Lower leg skin (tissue), 3 donors: ENCODE measurements at regions not wholly inside any gene's neighbourhood (a gene's known extent, or its start where the extent isn't known, plus 50 kb on each side); places are given as distances from the start of the nearest gene placed in this dataset.

ENCODE experiments used
- POLR2A ChIP-seq, 2 donors: fragments of 450-650 bp; IDR thresholded peaks; one replicate each; pipeline ENCODE4 v1.6.1; 2016 to 2017; ENCODE audit warnings: antibody characterized with exemption in 2 of 2, mild to moderate bottlenecking in 1 of 2, moderate library complexity in 1 of 2
- TF ChIP-seq, protein P1 (sequence below), 3 donors: fragments of 450-650 bp; IDR thresholded peaks; one replicate each; pipeline ENCODE4 v1.5.1; 2016; ENCODE audit warnings: antibody characterized with exemption in 3 of 3, mild to moderate bottlenecking in 3 of 3, moderate library complexity in 2 of 3

GRCh38 chr2:188145885-188146284, 145.8 kb upstream of the GULP1 start:
- TF ChIP-seq, protein P1, sequence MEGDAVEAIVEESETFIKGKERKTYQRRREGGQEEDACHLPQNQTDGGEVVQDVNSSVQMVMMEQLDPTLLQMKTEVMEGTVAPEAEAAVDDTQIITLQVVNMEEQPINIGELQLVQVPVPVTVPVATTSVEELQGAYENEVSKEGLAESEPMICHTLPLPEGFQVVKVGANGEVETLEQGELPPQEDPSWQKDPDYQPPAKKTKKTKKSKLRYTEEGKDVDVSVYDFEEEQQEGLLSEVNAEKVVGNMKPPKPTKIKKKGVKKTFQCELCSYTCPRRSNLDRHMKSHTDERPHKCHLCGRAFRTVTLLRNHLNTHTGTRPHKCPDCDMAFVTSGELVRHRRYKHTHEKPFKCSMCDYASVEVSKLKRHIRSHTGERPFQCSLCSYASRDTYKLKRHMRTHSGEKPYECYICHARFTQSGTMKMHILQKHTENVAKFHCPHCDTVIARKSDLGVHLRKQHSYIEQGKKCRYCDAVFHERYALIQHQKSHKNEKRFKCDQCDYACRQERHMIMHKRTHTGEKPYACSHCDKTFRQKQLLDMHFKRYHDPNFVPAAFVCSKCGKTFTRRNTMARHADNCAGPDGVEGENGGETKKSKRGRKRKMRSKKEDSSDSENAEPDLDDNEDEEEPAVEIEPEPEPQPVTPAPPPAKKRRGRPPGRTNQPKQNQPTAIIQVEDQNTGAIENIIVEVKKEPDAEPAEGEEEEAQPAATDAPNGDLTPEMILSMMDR (IDR thresholded peaks at IDR 0.05), result no peak
- no peak for TF ChIP-seq POLR2A (IDR thresholded peaks at IDR 0.05)
